ENCODE measurements at regions not wholly inside any gene's neighbourhood (a gene's known extent, or its start where the extent isn't known, plus 50 kb on each side); places are given as distances from the start of the nearest gene placed in this dataset.

- H3K27me3 ChIP-seq (ENCODE audit: insufficient read depth, poor library complexity, severe bottlenecking), result no peaks in the 10 kb centered on the region
- no peak for DNase-seq (ENCODE audit: low read depth in 1 of 2, low spot score in 1 of 2)
- no peak for TF ChIP-seq GABPA (IDR thresholded peaks at IDR 0.05; ENCODE audit: low read depth)
- TF ChIP-seq SPI1 (IDR thresholded peaks at IDR 0.05; ENCODE audit: borderline replicate concordance, low read depth), result no peak
- no peak for TF ChIP-seq CTCF (IDR thresholded peaks at IDR 0.05; ENCODE audit: insufficient read depth, low read length)
- no peak for TF ChIP-seq REST (IDR thresholded peaks at IDR 0.05; ENCODE audit: insufficient replicate concordance, low read depth)
- TF ChIP-seq POLR2AphosphoS5 (IDR thresholded peaks at IDR 0.05; ENCODE audit: low read depth), result no peak
- no peak overlapping the region for H3K4me3 ChIP-seq (replicated peaks; ENCODE audit: insufficient read depth, low read length)
- H3K27ac ChIP-seq (replicated peaks), result no peak overlapping the region
Observed at GRCh38 chr5:58383448-58383847, 76.4 kb downstream of the PLK2 start.

- no peak for DNase-seq (ENCODE audit: low read depth in 1 of 2, low spot score in 1 of 2)
- Histone ChIP-seq H3K27me3 (ENCODE audit: insufficient read depth, poor library complexity, severe bottlenecking) (no peaks in the 10 kb centered on the region), H3K4me3 (replicated peaks; ENCODE audit: insufficient read depth, low read length) (no peak overlapping the region), H3K27ac (replicated peaks) (no peak overlapping the region)
- no peak for TF ChIP-seq POLR2AphosphoS5 (IDR thresholded peaks at IDR 0.05; ENCODE audit: low read depth)
- no peak for TF ChIP-seq GABPA (IDR thresholded peaks at IDR 0.05; ENCODE audit: low read depth)
- TF ChIP-seq SPI1 (IDR thresholded peaks at IDR 0.05; ENCODE audit: borderline replicate concordance, low read depth), result no peak
- no peak for TF ChIP-seq CTCF (IDR thresholded peaks at IDR 0.05; ENCODE audit: insufficient read depth, low read length)
- no peak for TF ChIP-seq REST (IDR thresholded peaks at IDR 0.05; ENCODE audit: insufficient replicate concordance, low read depth)
Observed at GRCh38 chr5:58382131-58382534, 77.8 kb downstream of the PLK2 start.

GRCh38 chr5:58381566-58381965 is 78.3 kb downstream of the PLK2 start:
- no peak for DNase-seq (ENCODE audit: low read depth in 1 of 2, low spot score in 1 of 2)
- no peak for TF ChIP-seq CTCF (IDR thresholded peaks at IDR 0.05; ENCODE audit: insufficient read depth, low read length)
- no peak for TF ChIP-seq GABPA (IDR thresholded peaks at IDR 0.05; ENCODE audit: low read depth)
- no peak for TF ChIP-seq SPI1 (IDR thresholded peaks at IDR 0.05; ENCODE audit: borderline replicate concordance, low read depth)
- no peak for TF ChIP-seq REST (IDR thresholded peaks at IDR 0.05; ENCODE audit: insufficient replicate concordance, low read depth)
- no peak for TF ChIP-seq POLR2AphosphoS5 (IDR thresholded peaks at IDR 0.05; ENCODE audit: low read depth)
- Histone ChIP-seq H3K4me3 (replicated peaks; ENCODE audit: insufficient read depth, low read length) (no peak overlapping the region), H3K27ac (replicated peaks) (no peak overlapping the region), H3K27me3 (ENCODE audit: insufficient read depth, poor library complexity, severe bottlenecking) (no peaks in the 10 kb centered on the region)
